Panc1 (cell line): ENCODE measurements at regions not wholly inside any gene's neighbourhood (a gene's known extent, or its start where the extent isn't known, plus 50 kb on each side); places are given as distances from the start of the nearest gene placed in this dataset.

Experiments
- ATAC-seq: fragments of 200-7000 bp; cut with Tn5 transposase; 2 replicates; pipeline ENCODE4 v1.9.1; 2020; ENCODE audit warnings: mild to moderate bottlenecking, moderate library complexity
- BruUV-seq: library from RNA; stranded (reverse); fragments of 400-500 nt; replicated peaks from 2 replicates; lab custom pipeline; 2021; lab: Mats Ljungman, UMichigan
- CTCF ChIA-PET: fragments of 300-600 bp; sonication (Branson Sonifier 250); formaldehyde crosslinking; loops from one replicate; lab custom pipeline; 2022; ENCODE audit warnings: antibody characterized with exemption; lab: Charles Lee
- POLR2A ChIA-PET: fragments of 300-600 bp; sonication (Branson Sonifier 250); formaldehyde crosslinking; loops from one replicate; lab custom pipeline; 2022; ENCODE audit warnings: antibody characterized with exemption; lab: Charles Lee
- DNase-seq: peaks from one replicate; pipeline ENCODE4 v3.0.0-alpha.2; 2010; ENCODE audit warnings: low read depth, low spot score
- H3K27ac ChIP-seq: 2 replicates; pipeline ENCODE4 v1.5.1; 2011; ENCODE audit warnings: mild to moderate bottlenecking, low read length, inconsistent platforms
- H3K27me3 ChIP-seq: fragments of 200-500 bp; sonication (Bioruptor generic); 2 replicates; pipeline ENCODE4 v1.6.0; 2014; ENCODE audit warnings: low read length, inconsistent platforms; ENCODE audit not compliant: control insufficient read depth, insufficient read depth
- H3K36me3 ChIP-seq: fragments of 200-500 bp; sonication (Bioruptor generic); 2 replicates; pipeline ENCODE4 v1.5.1; 2014; ENCODE audit warnings: inconsistent platforms, mild to moderate bottlenecking, low read length, moderate library complexity; ENCODE audit not compliant: control insufficient read depth, insufficient read depth
- H3K4me1 ChIP-seq: 2 replicates; pipeline ENCODE4 v1.5.1; 2011; ENCODE audit warnings: inconsistent platforms, mild to moderate bottlenecking, low read length, moderate library complexity; ENCODE audit not compliant: control insufficient read depth, insufficient read depth
- H3K4me3 ChIP-seq, 2 experiments: 2 replicates each; pipeline ENCODE4 v1.5.1; 2011 to 2012; ENCODE audit warnings: low read depth in 2 of 2, low read length in 2 of 2, mild to moderate bottlenecking in 2 of 2, inconsistent platforms in 1 of 2, moderate library complexity in 1 of 2
- H3K9me3 ChIP-seq: fragments of 200-500 bp; sonication (Bioruptor generic); 2 replicates; pipeline ENCODE4 v1.5.1; 2014; ENCODE audit warnings: low read depth, mild to moderate bottlenecking, inconsistent platforms, low read length, moderate library complexity; ENCODE audit not compliant: control insufficient read depth, insufficient read depth
- CTCF ChIP-seq: fragments of 450-650 bp; IDR thresholded peaks from 2 replicates; pipeline ENCODE4 v1.5.1; 2017; ENCODE audit warnings: mild to moderate bottlenecking
- POLR2AphosphoS5 ChIP-seq: IDR thresholded peaks from 2 replicates; pipeline ENCODE4 v1.6.1; 2012; ENCODE audit warnings: mild to moderate bottlenecking, low read depth, low read length, moderate library complexity
- REST ChIP-seq, 2 experiments: IDR thresholded peaks; 2 replicates each; pipeline ENCODE4 v1.6.1; 2011 to 2012; ENCODE audit warnings: low read depth in 2 of 2, control low read depth in 1 of 2, low read length in 1 of 2, mild to moderate bottlenecking in 1 of 2, moderate library complexity in 1 of 2; ENCODE audit not compliant: insufficient read depth in 1 of 2
- SIN3A ChIP-seq: IDR thresholded peaks from 2 replicates; pipeline ENCODE4 v1.6.1; 2012; ENCODE audit warnings: low read depth, mild to moderate bottlenecking, low read length, moderate library complexity, borderline replicate concordance; ENCODE audit not compliant: insufficient read depth
- TCF7L2 ChIP-seq: IDR thresholded peaks from 2 replicates; pipeline ENCODE4 v1.6.1; 2011; ENCODE audit warnings: mild to moderate bottlenecking, low read depth, low read length, inconsistent platforms
- in situ Hi-C: cut with HindIII; loops from 2 replicates; pipeline ENCODE4 v1.10.0; 2016; ENCODE audit warnings: low sequenced_read_pairs, low pct_unique_long_range_greater_than_20kb
- intact Hi-C: fragments of 100-400 bp; cut with micrococcal nuclease; formaldehyde crosslinking; loops from one replicate; pipeline ENCODE4 v1.10.0; 2022; ENCODE audit not compliant: unreplicated experiment

DNA sequence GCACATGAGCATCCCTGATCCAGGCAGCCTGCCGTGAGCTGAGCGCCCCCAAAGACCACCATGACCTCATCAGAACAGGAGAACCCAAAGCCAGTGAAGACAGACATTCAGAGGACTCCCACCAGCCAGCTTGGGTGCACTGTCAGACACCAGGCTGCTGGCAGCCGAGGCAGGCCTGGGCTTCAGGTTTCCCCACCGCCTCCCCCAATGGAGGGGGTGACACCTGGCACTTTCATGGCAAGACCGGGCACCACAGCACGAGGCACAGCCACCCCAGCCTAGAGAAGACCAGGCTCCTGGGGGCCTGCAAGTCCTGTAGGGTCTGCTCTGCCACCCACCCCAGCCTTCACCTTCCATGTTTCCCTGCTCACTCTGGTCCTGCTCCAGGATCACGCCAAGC lies 140.5 kb downstream of the C16orf95 start:
- H3K4me1 ChIP-seq, result no peaks in the 10 kb centered on the region
- TF ChIP-seq TCF7L2 (no peak), POLR2AphosphoS5 (no peak), REST (IDR thresholded peaks at IDR 0.05; ENCODE audit: insufficient read depth in 1 of 2, low read depth in 2 of 2, low read length in 1 of 2) (no peak), CTCF (no peak), SIN3A (no peak)
- DNase-seq (no peak), ATAC-seq (no peak)
- BruUV-seq, result no TSS peak
- ChIA-PET POLR2A (no interaction called here), CTCF (no interaction called here)
- intact Hi-C loops, result no loop called here
- no peaks in the 10 kb centered on the region for H3K27me3 ChIP-seq
- no peaks in the 10 kb centered on the region for H3K36me3 ChIP-seq
- no peaks in the 10 kb centered on the region for H3K9me3 ChIP-seq
- no peak overlapping the region for H3K4me3 ChIP-seq
- no peak overlapping the region for H3K27ac ChIP-seq
- in situ Hi-C loops, result no loop called here

DNA sequence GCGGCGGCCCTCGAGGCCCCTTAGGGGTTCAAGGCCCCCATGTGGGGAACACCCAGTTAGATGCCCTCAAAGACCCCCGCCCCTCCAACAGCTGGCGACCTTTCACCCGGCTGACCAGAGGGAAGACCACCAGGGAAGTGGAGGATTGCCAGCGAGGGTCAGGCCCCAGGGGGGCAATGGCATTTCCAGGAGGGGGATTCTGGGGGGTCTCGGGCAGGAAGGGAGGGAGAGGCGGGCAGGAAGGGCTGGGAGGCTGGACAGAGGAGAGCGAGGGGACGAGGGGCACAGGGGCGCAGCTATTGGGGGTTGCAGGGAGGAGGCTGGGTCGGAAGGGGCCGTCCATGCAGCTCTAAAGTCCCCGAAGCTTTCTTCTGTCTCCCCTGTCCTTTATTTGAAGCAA lies 139.5 kb downstream of the C16orf95 start:
- no peaks in the 10 kb centered on the region for H3K27me3 ChIP-seq
- TF ChIP-seq REST (IDR thresholded peaks at IDR 0.05; ENCODE audit: insufficient read depth in 1 of 2, low read depth in 2 of 2, low read length in 1 of 2) (no peak), CTCF (no peak), TCF7L2 (no peak), POLR2AphosphoS5 (no peak), SIN3A (no peak)
- no TSS peak for BruUV-seq
- CTCF ChIA-PET, result no interaction called here
- H3K4me1 ChIP-seq, result no peaks in the 10 kb centered on the region
- POLR2A ChIA-PET, result no interaction called here
- no peak overlapping the region for H3K27ac ChIP-seq
- DNase-seq, result no peak
- H3K9me3 ChIP-seq, result no peaks in the 10 kb centered on the region
- in situ Hi-C loops (no loop called here), intact Hi-C loops (no loop called here)
- no peaks in the 10 kb centered on the region for H3K36me3 ChIP-seq
- H3K4me3 ChIP-seq, result no peak overlapping the region
- ATAC-seq, result no peak
